Heart left ventricle (tissue), 16 donors: ENCODE measurements at regions not wholly inside any gene's neighbourhood (a gene's known extent, or its start where the extent isn't known, plus 50 kb on each side); places are given as distances from the start of the nearest gene placed in this dataset.

Experiments used
- ATAC-seq, 4 donors: fragments of 200-7000 bp; cut with Tn5 transposase; one replicate each; pipeline ENCODE4 v1.9.1; 2020 to 2022; ENCODE audit warnings: moderate library complexity in 4 of 4, mild to moderate bottlenecking in 3 of 4, moderate number of reproducible peaks in 1 of 4
- DNase-seq, 5 donors: peaks; one replicate each; pipeline ENCODE4 v3.0.0-alpha.2; 2020
- H3K27ac ChIP-seq, 12 donors: fragments of 200-600 bp; sonication (generic) in 4 of 12; one replicate each; pipeline versions ENCODE4 v1.5.0 to v1.8.0; 2016 to 2022; ENCODE audit warnings: mild to moderate bottlenecking in 2 of 12
- H3K27me3 ChIP-seq, 9 donors: fragments of 200-600 bp; sonication (generic) in 2 of 9; one replicate each; pipeline versions ENCODE4 v1.5.1 to v1.8.0; 2016 to 2022; ENCODE audit warnings: mild to moderate bottlenecking in 3 of 9
- H3K36me3 ChIP-seq, 9 donors: fragments of 200-600 bp; sonication (generic) in 2 of 9; one replicate each; pipeline versions ENCODE4 v1.5.0 to v1.8.0; 2018 to 2022; ENCODE audit warnings: mild to moderate bottlenecking in 2 of 9
- H3K4me1 ChIP-seq, 12 donors: fragments of 200-600 bp; sonication (generic) in 4 of 12; one replicate each; pipeline versions ENCODE4 v1.5.0 to v1.8.0; 2016 to 2022; ENCODE audit warnings: mild to moderate bottlenecking in 3 of 12
- H3K4me3 ChIP-seq, 12 donors: fragments of 200-600 bp; sonication (generic) in 4 of 12; one replicate each; pipeline versions ENCODE4 v1.5.0 to v1.8.0; 2017 to 2022; ENCODE audit warnings: mild to moderate bottlenecking in 9 of 12, moderate library complexity in 4 of 12
- H3K9me3 ChIP-seq, 12 donors: fragments of 200-600 bp; sonication (generic) in 4 of 12; one replicate each; pipeline versions ENCODE4 v1.5.0 to v1.8.0; 2016 to 2022; ENCODE audit warnings: mild to moderate bottlenecking in 1 of 12
- CTCF ChIP-seq, 12 donors: fragments of 200-600 bp; sonication (generic) in 4 of 12; IDR thresholded peaks; one replicate each; pipeline versions ENCODE4 v1.5.0 to v1.8.0; 2018 to 2022; ENCODE audit warnings: antibody characterized with exemption in 12 of 12, mild to moderate bottlenecking in 5 of 12
- POLR2A ChIP-seq, 2 donors: fragments of 450-650 bp; IDR thresholded peaks; one replicate each; pipeline ENCODE4 v1.6.1; 2017; ENCODE audit warnings: antibody characterized with exemption in 2 of 2, mild to moderate bottlenecking in 2 of 2, moderate library complexity in 2 of 2
- WGBS, 4 donors: extraction: QIAGEN DNeasy Blood & Tissue Kit in 2 of 4; methylation state at CpG; one replicate each; pipeline versions ENCODE4 v1.1.5 to v1.1.7; 2013 to 2018; 5-methylcytosine and 5-hydroxymethylcytosine counted together
- intact Hi-C, 10 donors: fragments of 100-400 bp; cut with DNase I; formaldehyde crosslinking; loops; one replicate each; pipeline versions ENCODE4 v1.11.1 to v1.14.2; 2022
- donor health status: ischemic (EF 13 %, LVEDD 7.1; RV severe dilation, severe dysfunction).
- donor health status: healthy with polysubstance abuse.
- donor health status: DM: no; HTN: yes; CAD: no.
- donor health status: DM: no; HTN: no; CAD: no.
- donor health status: ischemic (EF 25% LVEDD 6.9; RV normal size, moderate dysfunction).
- donor health status: ischemic (EF 25% LVEDD 5.7; RV mildly dilated, moderate dysfunction).
- donor health status: healthy.
- donor health status: DM: yes; HTN: yes; CAD: no.
- donor health status: ischemic (EF 35%, LVEDD 5.7; RV mildly dilated, moderate dysfunction).
- donor health status: nonischemic (EF 11% LVEDD 7.7; RV severe dilation, severe dysfunction).
- donor health status: DM: yes; HTN: yes; CAD: no.
- donor health status: PGD.
- donor health status: ischemic (EF 29% LVEDD 5.4; RV normal size, mild dysfunction).
- donor health status: nonischemic (EF 23%, LVEDD 6.1; RV moderate dilation, normal function).

DNA sequence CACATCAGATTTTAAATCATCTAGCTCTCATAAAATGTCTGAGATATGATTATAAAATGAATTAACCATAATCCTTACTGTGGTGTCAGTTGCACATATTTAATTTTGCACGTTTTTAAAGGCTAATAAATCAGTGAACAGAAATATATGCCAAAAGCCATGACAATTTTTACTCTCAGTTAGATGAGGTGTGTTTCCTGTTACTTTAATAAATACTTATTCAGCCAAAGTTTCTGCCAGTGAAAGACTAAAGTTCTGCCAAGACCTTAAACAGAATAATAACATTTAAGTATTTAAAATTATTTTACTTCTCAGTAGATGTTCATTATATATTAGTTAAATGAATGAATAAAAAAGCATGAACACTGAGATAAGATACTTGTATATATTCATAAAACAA lies 1150.1 kb downstream of the NAALADL2 start:
- no peaks in the 10 kb centered on the region for H3K36me3 ChIP-seq
- intact Hi-C loops, result no loop called here
- no peak overlapping the region for H3K27ac ChIP-seq
- no peaks in the 10 kb centered on the region for H3K27me3 ChIP-seq
- H3K4me3 ChIP-seq, result no peak overlapping the region
- H3K4me1 ChIP-seq, result no peaks in the 10 kb centered on the region
- peaks cover 0 to 3% (median 0%) of the 10 kb centered on the region in 12 donors for H3K9me3 ChIP-seq
- ATAC-seq, result no peak
- WGBS, 4 donors, result 25 to 50% (median 39%) methylated on average over 1 of the region's 1 CpG
- TF ChIP-seq POLR2A (IDR thresholded peaks at IDR 0.05), result no peak
- TF ChIP-seq CTCF (IDR thresholded peaks at IDR 0.05), result no peak
- DNase-seq, result no peak

GRCh38 chr3:176005564-176005963 lies 1146.4 kb downstream of the NAALADL2 start:
- Histone ChIP-seq H3K9me3 (no peaks in the 10 kb centered on the region), H3K36me3 (no peaks in the 10 kb centered on the region), H3K27me3 (no peaks in the 10 kb centered on the region), H3K4me1 (no peaks in the 10 kb centered on the region), H3K27ac (no peak overlapping the region), H3K4me3 (no peak overlapping the region)
- WGBS, 4 donors, result 59 to 86% (median 70%) methylated on average over 1 of the region's 1 CpG
- ATAC-seq, result no peak
- intact Hi-C loops, result no loop called here
- TF ChIP-seq CTCF (IDR thresholded peaks at IDR 0.05) (no peak), POLR2A (IDR thresholded peaks at IDR 0.05) (no peak)
- DNase-seq, result no peak

GRCh38 chr3:175989161-175989560 lies 1130.0 kb downstream of the NAALADL2 start:
- H3K4me1 ChIP-seq, result no peaks in the 10 kb centered on the region
- H3K27ac ChIP-seq, result no peak overlapping the region
- H3K36me3 ChIP-seq, result no peaks in the 10 kb centered on the region
- WGBS, 4 donors, result 90 to 92% (median 91%) methylated on average over 2 of the region's 2 CpGs; no CpG with 5 or more reads in 1 of the 4 donors
- DNase-seq (peak in 1 of 5 donors; percentile 18), ATAC-seq (no peak)
- H3K9me3 ChIP-seq, result peaks cover 0 to 32% (median 0%) of the 10 kb centered on the region in 12 donors
- no peak overlapping the region for H3K4me3 ChIP-seq
- no peaks in the 10 kb centered on the region for H3K27me3 ChIP-seq
- intact Hi-C loops, result no loop called here
- TF ChIP-seq POLR2A (IDR thresholded peaks at IDR 0.05) (no peak), CTCF (IDR thresholded peaks at IDR 0.05) (no peak)

GRCh38 chr3:175988401-175988800 lies 1129.3 kb downstream of the NAALADL2 start:
- H3K9me3 ChIP-seq, result peaks cover 0 to 33% (median 0%) of the 10 kb centered on the region in 12 donors
- no peaks in the 10 kb centered on the region for H3K4me1 ChIP-seq
- TF ChIP-seq CTCF (IDR thresholded peaks at IDR 0.05), result no peak
- no peak for TF ChIP-seq POLR2A (IDR thresholded peaks at IDR 0.05)
- no peak overlapping the region for H3K27ac ChIP-seq
- WGBS, 4 donors, result 58 to 72% (median 71%) methylated on average over 1 of the region's 1 CpG
- intact Hi-C loops, result no loop called here
- no peaks in the 10 kb centered on the region for H3K36me3 ChIP-seq
- H3K27me3 ChIP-seq, result no peaks in the 10 kb centered on the region
- H3K4me3 ChIP-seq, result no peak overlapping the region
- ATAC-seq, result no peak
- DNase-seq, result no peak
